ENCODE measurements at regions not wholly inside any gene's neighbourhood (a gene's known extent, or its start where the extent isn't known, plus 50 kb on each side); places are given as distances from the start of the nearest gene placed in this dataset.

DNA sequence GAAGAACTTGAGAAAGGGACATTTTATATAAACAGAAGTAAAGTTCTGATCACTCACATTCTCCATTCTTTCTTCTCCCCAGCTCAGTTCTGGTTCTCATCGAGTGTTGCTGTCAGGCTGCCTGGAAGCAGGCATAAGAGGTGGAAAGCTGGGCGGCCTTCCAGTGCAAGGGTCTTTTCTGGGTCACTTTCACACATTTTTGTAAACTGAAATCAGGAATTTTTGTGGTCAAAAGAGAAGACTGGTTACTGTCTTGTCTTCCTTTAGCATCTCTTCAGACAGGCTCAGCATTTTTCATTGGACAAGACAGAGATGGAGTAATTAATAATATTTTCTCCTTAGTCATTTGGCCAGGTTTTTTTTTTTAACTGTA lies 93.7 kb downstream of the CTH start:
- TF ChIP-seq POLR2AphosphoS5 (IDR thresholded peaks at IDR 0.05; ENCODE audit: low read depth, low read length) (no peak), POLR2A (IDR thresholded peaks at IDR 0.05; ENCODE audit: low read depth, low read length) (no peak), TAF1 (IDR thresholded peaks at IDR 0.05; ENCODE audit: low read depth, low read length) (no peak), SPI1 (IDR thresholded peaks at IDR 0.05; ENCODE audit: low read depth, low read length) (no peak)

Measured in GM12891 (cell line).